Thyroid gland (tissue), 4 donors: ENCODE measurements at regions not wholly inside any gene's neighbourhood (a gene's known extent, or its start where the extent isn't known, plus 50 kb on each side); places are given as distances from the start of the nearest gene placed in this dataset.
"Not testable (repeated sequence)": the region's sequence is repeated elsewhere in the genome, so short reads cannot be mapped to it uniquely, and the experiment has no call there.

Experiments used
- DNase-seq, 2 donors: peaks; one replicate each; pipeline ENCODE4 v3.0.0-alpha.2; 2019
- H3K27ac ChIP-seq, 3 donors: fragments of 200-600 bp; sonication (generic); 1 replicate in 2 of 3; 2 replicates in 1 of 3; pipeline ENCODE4 v1.5.1; 2016 to 2019; ENCODE audit warnings: mild to moderate bottlenecking in 1 of 3, moderate library complexity in 1 of 3
- H3K27me3 ChIP-seq: fragments of 200-600 bp; sonication (generic); one replicate; pipeline ENCODE4 v1.5.1; 2019
- H3K36me3 ChIP-seq, 2 donors: fragments of 200-600 bp; sonication (generic); one replicate each; pipeline ENCODE4 v1.5.1; 2016 to 2019
- H3K4me1 ChIP-seq, 2 donors: fragments of 200-600 bp; sonication (generic); one replicate each; pipeline ENCODE4 v1.5.1; 2017 to 2019
- H3K4me3 ChIP-seq, 3 donors: fragments of 200-600 bp; sonication (generic); replicated peaks in 1 of 3; 1 replicate in 2 of 3; 2 replicates in 1 of 3; pipeline ENCODE4 v1.5.1; 2016; ENCODE audit warnings: mild to moderate bottlenecking in 1 of 3
- H3K9me3 ChIP-seq: fragments of 200-600 bp; sonication (generic); one replicate; pipeline ENCODE4 v1.5.1; 2017
- CTCF ChIP-seq, 6 experiments: fragments of 200-600 bp in 3 of 6; fragments of 450-650 bp in 3 of 6; sonication (generic) in 3 of 6; IDR thresholded peaks; one replicate each; pipeline ENCODE4 v1.5.1; 2016 to 2019; ENCODE audit warnings: antibody characterized with exemption in 6 of 6, mild to moderate bottlenecking in 2 of 6, inconsistent platforms in 1 of 6, moderate library complexity in 1 of 6
- POLR2A ChIP-seq, 2 donors: fragments of 450-650 bp; IDR thresholded peaks; one replicate each; pipeline ENCODE4 v1.6.1; 2017; ENCODE audit warnings: antibody characterized with exemption in 2 of 2, mild to moderate bottlenecking in 2 of 2, moderate library complexity in 1 of 2
- WGBS, 2 donors: methylation state at CpG; one replicate each; pipeline ENCODE4 v1.1.5; 2017; 5-methylcytosine and 5-hydroxymethylcytosine counted together
- intact Hi-C: fragments of 100-400 bp; cut with DNase I; formaldehyde crosslinking; loops from one replicate; pipeline ENCODE4 v1.15.1; 2023

- Histone ChIP-seq H3K36me3 (no peaks in the 10 kb centered on the region), H3K27ac (no peak overlapping the region), H3K27me3 (no peaks in the 10 kb centered on the region), H3K9me3 (no peaks in the 10 kb centered on the region), H3K4me3 (no peak overlapping the region), H3K4me1 (no peaks in the 10 kb centered on the region)
- no peak for TF ChIP-seq CTCF (IDR thresholded peaks at IDR 0.05)
- 96% methylated on average over 1 of the region's 1 CpG for WGBS, 2 donors
- intact Hi-C loops, result no loop called here
- no peak for DNase-seq
These were observed 590.2 kb downstream of the TMTC2 start for GRCh38 chr12:83276904-83277303.

- 70 to 82% methylated on average over 2 of the region's 2 CpGs for WGBS, 2 donors
- Histone ChIP-seq H3K36me3 (no peaks in the 10 kb centered on the region), H3K9me3 (no peaks in the 10 kb centered on the region), H3K27ac (no peak overlapping the region), H3K4me1 (no peaks in the 10 kb centered on the region), H3K27me3 (no peaks in the 10 kb centered on the region), H3K4me3 (no peak overlapping the region)
- intact Hi-C loops, result no loop called here
- DNase-seq, result no peak
- no peak for TF ChIP-seq POLR2A (IDR thresholded peaks at IDR 0.05)
- TF ChIP-seq CTCF (IDR thresholded peaks at IDR 0.05), result no peak
These were observed 584.5 kb downstream of the TMTC2 start for GRCh38 chr12:83271201-83271600.

GRCh38 chr12:83265808-83266207 lies 579.1 kb downstream of the TMTC2 start:
- no peaks in the 10 kb centered on the region for H3K4me1 ChIP-seq
- TF ChIP-seq POLR2A (IDR thresholded peaks at IDR 0.05), result no peak
- no peak for TF ChIP-seq CTCF (IDR thresholded peaks at IDR 0.05)
- H3K9me3 ChIP-seq, result no peaks in the 10 kb centered on the region
- H3K27ac ChIP-seq, result no peak overlapping the region
- H3K27me3 ChIP-seq, result no peaks in the 10 kb centered on the region
- no peak overlapping the region for H3K4me3 ChIP-seq
- DNase-seq, result no peak
- intact Hi-C loops, result no loop called here
- H3K36me3 ChIP-seq, result no peaks in the 10 kb centered on the region

GRCh38 chr12:83261998-83262397 lies 575.3 kb downstream of the TMTC2 start:
- DNase-seq, result no peak
- Histone ChIP-seq H3K4me1 (no peaks in the 10 kb centered on the region), H3K27me3 (no peaks in the 10 kb centered on the region), H3K9me3 (no peaks in the 10 kb centered on the region), H3K27ac (no peak overlapping the region), H3K4me3 (no peak overlapping the region), H3K36me3 (no peaks in the 10 kb centered on the region)
- intact Hi-C loops, result no loop called here
- TF ChIP-seq POLR2A (IDR thresholded peaks at IDR 0.05), result no peak
- no peak for TF ChIP-seq CTCF (IDR thresholded peaks at IDR 0.05)

- DNase-seq, H3K4me3 ChIP-seq, H3K27ac ChIP-seq, H3K9me3 ChIP-seq, intact Hi-C loops, H3K36me3 ChIP-seq, H3K27me3 ChIP-seq, H3K4me1 ChIP-seq: not testable (repeated sequence)
- 97 to 99% methylated on average over 3 of the region's 3 CpGs for WGBS, 2 donors
These were observed 573.4 kb downstream of the TMTC2 start for GRCh38 chr12:83260126-83260525.

GRCh38 chr12:83257726-83258125 lies 571.0 kb downstream of the TMTC2 start:
- Histone ChIP-seq H3K27ac (no peak overlapping the region), H3K27me3 (no peaks in the 10 kb centered on the region), H3K9me3 (no peaks in the 10 kb centered on the region), H3K36me3 (no peaks in the 10 kb centered on the region), H3K4me1 (no peaks in the 10 kb centered on the region), H3K4me3 (no peak overlapping the region)
- TF ChIP-seq POLR2A (IDR thresholded peaks at IDR 0.05) (no peak), CTCF (IDR thresholded peaks at IDR 0.05) (no peak)
- DNase-seq, result no peak
- intact Hi-C loops, result no loop called here
